ENCODE measurements at regions not wholly inside any gene's neighbourhood (a gene's known extent, or its start where the extent isn't known, plus 50 kb on each side); places are given as distances from the start of the nearest gene placed in this dataset.

DNA sequence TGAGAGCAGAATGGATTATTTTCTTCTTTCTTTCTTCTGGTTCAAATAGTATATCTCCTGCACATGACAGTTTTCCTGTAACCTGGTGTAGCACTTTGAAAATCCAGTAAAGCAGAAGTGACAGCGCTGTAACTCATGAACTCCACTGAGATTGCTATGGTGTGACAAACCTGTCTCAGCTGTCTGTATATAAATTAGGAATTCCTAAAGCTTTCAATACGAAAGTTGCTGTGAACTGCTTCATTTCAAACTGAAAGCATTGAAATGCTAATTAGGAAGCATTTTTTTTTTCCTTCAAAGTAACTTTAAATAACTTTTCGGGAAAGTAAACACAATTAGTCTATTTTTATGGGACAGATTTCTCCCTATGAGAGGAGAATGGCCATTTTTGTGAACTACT is 646.9 kb upstream of the ZP4 start:
- H3F3A ChIP-seq (ENCODE audit: insufficient read depth, low read length, poor library complexity, severe bottlenecking): peaks cover 4% of the 10 kb centered on the region
- H3K9ac ChIP-seq (ENCODE audit: low read length): no peak overlapping the region
- TF ChIP-seq TAF1 (IDR thresholded peaks at IDR 0.05; ENCODE audit: low read depth) (no peak), POLR2AphosphoS5 (IDR thresholded peaks at IDR 0.05) (peak; percentile 97), EP300 (conservative IDR thresholded peaks at IDR 0.05; ENCODE audit: poor library complexity, severe bottlenecking) (peak; percentile 99), REST (IDR thresholded peaks at IDR 0.05; ENCODE audit: borderline replicate concordance) (peak; percentile 97)
- TF ChIP-seq, protein P1, sequence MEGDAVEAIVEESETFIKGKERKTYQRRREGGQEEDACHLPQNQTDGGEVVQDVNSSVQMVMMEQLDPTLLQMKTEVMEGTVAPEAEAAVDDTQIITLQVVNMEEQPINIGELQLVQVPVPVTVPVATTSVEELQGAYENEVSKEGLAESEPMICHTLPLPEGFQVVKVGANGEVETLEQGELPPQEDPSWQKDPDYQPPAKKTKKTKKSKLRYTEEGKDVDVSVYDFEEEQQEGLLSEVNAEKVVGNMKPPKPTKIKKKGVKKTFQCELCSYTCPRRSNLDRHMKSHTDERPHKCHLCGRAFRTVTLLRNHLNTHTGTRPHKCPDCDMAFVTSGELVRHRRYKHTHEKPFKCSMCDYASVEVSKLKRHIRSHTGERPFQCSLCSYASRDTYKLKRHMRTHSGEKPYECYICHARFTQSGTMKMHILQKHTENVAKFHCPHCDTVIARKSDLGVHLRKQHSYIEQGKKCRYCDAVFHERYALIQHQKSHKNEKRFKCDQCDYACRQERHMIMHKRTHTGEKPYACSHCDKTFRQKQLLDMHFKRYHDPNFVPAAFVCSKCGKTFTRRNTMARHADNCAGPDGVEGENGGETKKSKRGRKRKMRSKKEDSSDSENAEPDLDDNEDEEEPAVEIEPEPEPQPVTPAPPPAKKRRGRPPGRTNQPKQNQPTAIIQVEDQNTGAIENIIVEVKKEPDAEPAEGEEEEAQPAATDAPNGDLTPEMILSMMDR (IDR thresholded peaks at IDR 0.05; ENCODE audit: poor library complexity, severe bottlenecking): no peak
- H3K4me2 ChIP-seq (ENCODE audit: low read length): no peak overlapping the region
- no peak overlapping the region for H3K4me3 ChIP-seq (ENCODE audit: low read length)
- no peaks in the 10 kb centered on the region for H3K27me3 ChIP-seq (ENCODE audit: insufficient read depth, low read depth, low read length)
- H3K79me2 ChIP-seq (replicated peaks; ENCODE audit: insufficient read depth, low read length): no peaks in the 10 kb centered on the region
- no peaks in the 10 kb centered on the region for H3K9me2 ChIP-seq (ENCODE audit: insufficient read depth, low read length)
- no peak overlapping the region for H2AFZ ChIP-seq (ENCODE audit: low read depth, low read length)
- H3K36me3 ChIP-seq (ENCODE audit: insufficient read depth, low read length): no peaks in the 10 kb centered on the region
- H3K9me3 ChIP-seq (ENCODE audit: low read length): no peaks in the 10 kb centered on the region
- H4K20me1 ChIP-seq (ENCODE audit: insufficient read depth): no peaks in the 10 kb centered on the region
- H3K27ac ChIP-seq (ENCODE audit: low read length): no peak overlapping the region

GRCh38 chr1:238530209-238530851 is 639.6 kb upstream of the ZP4 start:
- H3K4me3 ChIP-seq (ENCODE audit: low read length): no peak overlapping the region
- H3K27ac ChIP-seq (ENCODE audit: low read length): no peak overlapping the region
- no peaks in the 10 kb centered on the region for H3K79me2 ChIP-seq (replicated peaks; ENCODE audit: insufficient read depth, low read length)
- TF ChIP-seq EZH2 (IDR thresholded peaks at IDR 0.05; ENCODE audit: borderline replicate concordance, insufficient read depth, low read length, poor library complexity, severe bottlenecking): no peak
- no peak for TF ChIP-seq MXI1 (conservative IDR thresholded peaks at IDR 0.05; ENCODE audit: poor library complexity, severe bottlenecking)
- TF ChIP-seq, protein P1 (IDR thresholded peaks at IDR 0.05; ENCODE audit: poor library complexity, severe bottlenecking): no peak
- no peak for TF ChIP-seq RAD21 (conservative IDR thresholded peaks at IDR 0.05)
- no peak for TF ChIP-seq TAF1 (IDR thresholded peaks at IDR 0.05; ENCODE audit: low read depth)
- TF ChIP-seq SMC3 (conservative IDR thresholded peaks at IDR 0.05; ENCODE audit: poor library complexity): no peak
- no peaks in the 10 kb centered on the region for H3K36me3 ChIP-seq (ENCODE audit: insufficient read depth, low read length)
- H3K9me3 ChIP-seq (ENCODE audit: low read length): no peaks in the 10 kb centered on the region
- H3K9me2 ChIP-seq (ENCODE audit: insufficient read depth, low read length): no peaks in the 10 kb centered on the region
- H3K4me2 ChIP-seq (ENCODE audit: low read length): no peak overlapping the region
- no peaks in the 10 kb centered on the region for H3F3A ChIP-seq (ENCODE audit: insufficient read depth, low read length, poor library complexity, severe bottlenecking)
- no peaks in the 10 kb centered on the region for H4K20me1 ChIP-seq (ENCODE audit: insufficient read depth)
- H2AFZ ChIP-seq (ENCODE audit: low read depth, low read length): no peak overlapping the region
- no peaks in the 10 kb centered on the region for H3K27me3 ChIP-seq (ENCODE audit: insufficient read depth, low read depth, low read length)
- H3K9ac ChIP-seq (ENCODE audit: low read length): no peak overlapping the region

All from neural cell (in vitro differentiated cells).